Endothelial cell (in vitro differentiated cells): ENCODE measurements at regions not wholly inside any gene's neighbourhood (a gene's known extent, or its start where the extent isn't known, plus 50 kb on each side); places are given as distances from the start of the nearest gene placed in this dataset.

Experiments
- DNase-seq: peaks from one replicate; pipeline ENCODE4 v3.0.0; 2021; ENCODE audit warnings: low spot score
- H3K27ac Mint-ChIP-seq: one replicate; pipeline ENCODE4 v1.8.0; 2021; ENCODE audit warnings: mixed read lengths, inconsistent platforms; ENCODE audit not compliant: unreplicated experiment
- H3K27me3 Mint-ChIP-seq: one replicate; pipeline ENCODE4 v1.8.0; 2021; ENCODE audit warnings: mild to moderate bottlenecking, moderate library complexity, mixed read lengths, inconsistent platforms; ENCODE audit not compliant: unreplicated experiment
- H3K36me3 Mint-ChIP-seq: one replicate; pipeline ENCODE4 v1.8.0; 2021; ENCODE audit warnings: mild to moderate bottlenecking, low read depth, mixed read lengths, inconsistent platforms; ENCODE audit not compliant: unreplicated experiment
- H3K4me1 Mint-ChIP-seq: one replicate; pipeline ENCODE4 v1.8.0; 2021; ENCODE audit warnings: mild to moderate bottlenecking, mixed read lengths, inconsistent platforms; ENCODE audit not compliant: unreplicated experiment
- H3K4me3 Mint-ChIP-seq: one replicate; pipeline ENCODE4 v1.8.0; 2021; ENCODE audit warnings: mild to moderate bottlenecking, mixed read lengths, inconsistent platforms; ENCODE audit not compliant: unreplicated experiment
- H3K9me3 Mint-ChIP-seq: one replicate; pipeline ENCODE4 v1.8.0; 2021; ENCODE audit warnings: mixed read lengths, inconsistent platforms; ENCODE audit not compliant: unreplicated experiment
- CTCF ChIP-seq: fragments of 200-600 bp; sonication (generic); IDR thresholded peaks from one replicate; pipeline ENCODE4 v1.5.0; 2021; ENCODE audit warnings: antibody characterized with exemption; ENCODE audit not compliant: unreplicated experiment

- Mint-ChIP-seq H3K27ac (no peak overlapping the region), H3K4me3 (no peak overlapping the region)
These were observed 184.1 kb upstream of the IVNS1ABP start for GRCh38 chr1:185501099-185501498.

DNA sequence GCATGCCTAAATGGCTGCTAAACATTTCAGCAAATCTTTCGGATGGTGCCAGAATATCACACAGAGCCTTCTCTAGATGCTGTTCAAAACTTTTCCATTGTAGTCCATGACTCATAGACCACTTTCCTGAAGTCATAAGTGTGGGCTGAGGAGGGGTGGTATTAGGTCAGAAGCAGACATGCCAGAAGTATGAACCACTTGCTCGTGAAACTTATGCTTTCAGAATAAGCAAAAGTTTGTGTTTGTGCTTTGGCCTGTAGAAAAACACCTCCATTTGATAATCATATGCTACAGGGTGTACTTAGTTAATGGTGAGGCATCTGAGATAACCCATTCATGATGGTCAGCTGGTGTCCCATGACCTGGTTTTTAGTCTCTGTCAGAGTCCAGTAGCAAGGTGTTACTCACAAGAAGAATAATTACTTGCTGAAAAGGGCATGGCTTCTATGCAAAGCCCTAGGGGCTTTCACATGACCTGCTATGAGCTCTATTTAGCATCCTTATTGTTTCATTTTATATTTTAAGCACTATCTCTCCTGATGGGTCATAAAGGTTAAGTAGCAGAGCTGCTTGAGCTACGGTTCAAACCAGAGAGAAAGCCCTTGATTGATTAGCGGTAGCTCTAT lies 183.1 kb upstream of the IVNS1ABP start:
- H3K27ac Mint-ChIP-seq, result no peak overlapping the region
- H3K4me3 Mint-ChIP-seq, result no peak overlapping the region
- H3K9me3 Mint-ChIP-seq, result no peaks in the 10 kb centered on the region
- DNase-seq, result no peak
- no peaks in the 10 kb centered on the region for H3K4me1 Mint-ChIP-seq
- no peaks in the 10 kb centered on the region for H3K27me3 Mint-ChIP-seq
- no peak for TF ChIP-seq CTCF
- no peaks in the 10 kb centered on the region for H3K36me3 Mint-ChIP-seq

More at GRCh38 chr1:185501099-185501498, 184.1 kb upstream of the IVNS1ABP start:
- no peak for DNase-seq
- Mint-ChIP-seq H3K27me3 (no peaks in the 10 kb centered on the region), H3K9me3 (no peaks in the 10 kb centered on the region), H3K36me3 (no peaks in the 10 kb centered on the region), H3K4me1 (no peaks in the 10 kb centered on the region)
- TF ChIP-seq CTCF, result no peak

DNA sequence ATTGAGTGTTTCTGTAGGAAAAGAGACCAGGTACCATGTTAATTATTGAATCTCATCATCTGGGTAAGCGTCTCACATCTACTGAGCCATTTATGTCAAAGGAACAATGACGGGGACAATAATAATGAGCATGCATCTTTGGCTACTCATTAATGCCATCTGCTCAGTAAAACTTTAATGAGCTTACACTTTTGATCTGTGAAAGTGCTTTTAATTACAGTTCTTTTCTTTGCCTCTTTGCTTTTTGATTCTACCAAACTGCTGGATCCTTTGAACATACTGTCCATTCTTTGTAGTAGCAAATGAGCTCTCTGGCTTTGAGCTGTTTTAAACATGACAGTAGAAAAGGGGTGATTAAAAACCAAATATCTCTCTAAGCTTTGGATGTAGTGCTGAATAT lies 181.2 kb upstream of the IVNS1ABP start:
- DNase-seq, result no peak
- H3K27ac Mint-ChIP-seq, result no peak overlapping the region
- H3K4me3 Mint-ChIP-seq, result no peak overlapping the region
- no peaks in the 10 kb centered on the region for H3K27me3 Mint-ChIP-seq
- H3K4me1 Mint-ChIP-seq, result no peaks in the 10 kb centered on the region
- H3K36me3 Mint-ChIP-seq, result no peaks in the 10 kb centered on the region
- no peak for TF ChIP-seq CTCF
- H3K9me3 Mint-ChIP-seq, result no peaks in the 10 kb centered on the region

DNA sequence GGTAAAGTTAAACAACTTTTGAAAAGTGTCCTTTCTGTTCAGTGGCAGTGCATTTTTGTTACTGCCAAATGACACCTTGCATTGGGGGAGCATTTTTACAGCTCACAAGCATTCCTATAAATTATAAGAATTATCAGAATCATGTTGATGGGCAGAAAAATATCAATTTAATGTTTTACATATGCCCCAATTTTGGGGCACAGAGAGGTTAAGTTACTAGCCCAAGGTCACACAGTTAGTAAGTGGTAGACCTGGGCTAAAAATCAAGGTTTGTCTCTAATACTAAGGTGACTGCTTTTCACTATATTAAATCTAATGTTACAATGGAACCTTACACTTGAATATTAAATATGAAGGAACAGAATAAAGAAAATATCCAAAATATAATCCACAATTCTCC lies 180.1 kb upstream of the IVNS1ABP start:
- TF ChIP-seq CTCF, result no peak
- no peaks in the 10 kb centered on the region for H3K4me1 Mint-ChIP-seq
- no peak overlapping the region for H3K27ac Mint-ChIP-seq
- H3K27me3 Mint-ChIP-seq, result no peaks in the 10 kb centered on the region
- no peaks in the 10 kb centered on the region for H3K9me3 Mint-ChIP-seq
- no peaks in the 10 kb centered on the region for H3K36me3 Mint-ChIP-seq
- no peak overlapping the region for H3K4me3 Mint-ChIP-seq
- no peak for DNase-seq

GRCh38 chr1:185495898-185496297 lies 178.9 kb upstream of the IVNS1ABP start:
- Mint-ChIP-seq H3K4me1 (no peaks in the 10 kb centered on the region), H3K36me3 (no peaks in the 10 kb centered on the region), H3K27ac (no peak overlapping the region), H3K27me3 (no peaks in the 10 kb centered on the region), H3K9me3 (no peaks in the 10 kb centered on the region), H3K4me3 (no peak overlapping the region)
- no peak for TF ChIP-seq CTCF
- DNase-seq, result no peak
